ENCODE measurements at regions not wholly inside any gene's neighbourhood (a gene's known extent, or its start where the extent isn't known, plus 50 kb on each side); places are given as distances from the start of the nearest gene placed in this dataset.

GRCh38 chr6:27672113-27672799, 199.4 kb upstream of the ZNF184 start (continued):
- TF ChIP-seq LBX2 (CRISPR knock-in tag; IDR thresholded peaks at IDR 0.05; ENCODE audit: borderline replicate concordance) (no peak), ZBTB49 (CRISPR knock-in tag; IDR thresholded peaks at IDR 0.05; ENCODE audit: borderline replicate concordance) (no peak), HMG20A (CRISPR knock-in tag; IDR thresholded peaks at IDR 0.05; ENCODE audit: borderline replicate concordance) (peak; percentile 61; the same call in 1 of the 2 replicates), SOX13 (IDR thresholded peaks at IDR 0.05) (peak; percentile 35; the same call in 1 of the 2 replicates), SOX13 (CRISPR knock-in tag; conservative IDR thresholded peaks at IDR 0.05 in 1 of 2, IDR thresholded peaks at IDR 0.05 in 1 of 2) (peak in 1 of 2 experiments; percentile 59; a peak in 1 of 4 replicates), STAT5B (CRISPR knock-in tag; IDR thresholded peaks at IDR 0.05) (no peak), ZNF430 (CRISPR knock-in tag; IDR thresholded peaks at IDR 0.05) (peak; percentile 97), ZNF335 (CRISPR knock-in tag; IDR thresholded peaks at IDR 0.05) (peak; percentile 88), ZNF546 (CRISPR knock-in tag; conservative IDR thresholded peaks at IDR 0.05) (no peak), MBNL3 (CRISPR knock-in tag; conservative IDR thresholded peaks at IDR 0.05) (no peak), TERF1 (CRISPR knock-in tag; IDR thresholded peaks at IDR 0.05) (no peak), BCL6 (CRISPR knock-in tag; IDR thresholded peaks at IDR 0.05) (no peak), PBX2 (CRISPR knock-in tag; IDR thresholded peaks at IDR 0.05) (no peak), ZNF563 (CRISPR knock-in tag; IDR thresholded peaks at IDR 0.05) (0 out of 2 replicates have a peak, but pooled peaks have one; percentile 13), GABPB1 (CRISPR knock-in tag; IDR thresholded peaks at IDR 0.05) (peak; percentile 54), ZNF670 (CRISPR knock-in tag; IDR thresholded peaks at IDR 0.05; ENCODE audit: borderline replicate concordance) (no peak), RBM39 (IDR thresholded peaks at IDR 0.05; ENCODE audit: low read depth, low read length, poor library complexity, severe bottlenecking) (peak; percentile 83), NR2F1 (CRISPR knock-in tag; IDR thresholded peaks at IDR 0.05) (peak; percentile 17 to 65; a peak in 2 of 4 replicates), ZNF772 (CRISPR knock-in tag; IDR thresholded peaks at IDR 0.05) (0 out of 2 replicates have a peak, but pooled peaks have one; percentile 13)
- TF ChIP-seq, protein P1, sequence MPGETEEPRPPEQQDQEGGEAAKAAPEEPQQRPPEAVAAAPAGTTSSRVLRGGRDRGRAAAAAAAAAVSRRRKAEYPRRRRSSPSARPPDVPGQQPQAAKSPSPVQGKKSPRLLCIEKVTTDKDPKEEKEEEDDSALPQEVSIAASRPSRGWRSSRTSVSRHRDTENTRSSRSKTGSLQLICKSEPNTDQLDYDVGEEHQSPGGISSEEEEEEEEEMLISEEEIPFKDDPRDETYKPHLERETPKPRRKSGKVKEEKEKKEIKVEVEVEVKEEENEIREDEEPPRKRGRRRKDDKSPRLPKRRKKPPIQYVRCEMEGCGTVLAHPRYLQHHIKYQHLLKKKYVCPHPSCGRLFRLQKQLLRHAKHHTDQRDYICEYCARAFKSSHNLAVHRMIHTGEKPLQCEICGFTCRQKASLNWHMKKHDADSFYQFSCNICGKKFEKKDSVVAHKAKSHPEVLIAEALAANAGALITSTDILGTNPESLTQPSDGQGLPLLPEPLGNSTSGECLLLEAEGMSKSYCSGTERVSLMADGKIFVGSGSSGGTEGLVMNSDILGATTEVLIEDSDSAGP (CRISPR knock-in tag; IDR thresholded peaks at IDR 0.05; ENCODE audit: borderline replicate concordance): peak; percentile 83; the same call in 1 of the 2 replicates
- TF ChIP-seq, protein P2, sequence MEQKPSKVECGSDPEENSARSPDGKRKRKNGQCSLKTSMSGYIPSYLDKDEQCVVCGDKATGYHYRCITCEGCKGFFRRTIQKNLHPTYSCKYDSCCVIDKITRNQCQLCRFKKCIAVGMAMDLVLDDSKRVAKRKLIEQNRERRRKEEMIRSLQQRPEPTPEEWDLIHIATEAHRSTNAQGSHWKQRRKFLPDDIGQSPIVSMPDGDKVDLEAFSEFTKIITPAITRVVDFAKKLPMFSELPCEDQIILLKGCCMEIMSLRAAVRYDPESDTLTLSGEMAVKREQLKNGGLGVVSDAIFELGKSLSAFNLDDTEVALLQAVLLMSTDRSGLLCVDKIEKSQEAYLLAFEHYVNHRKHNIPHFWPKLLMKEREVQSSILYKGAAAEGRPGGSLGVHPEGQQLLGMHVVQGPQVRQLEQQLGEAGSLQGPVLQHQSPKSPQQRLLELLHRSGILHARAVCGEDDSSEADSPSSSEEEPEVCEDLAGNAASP (CRISPR knock-in tag; IDR thresholded peaks at IDR 0.05; ENCODE audit: borderline replicate concordance): peak; percentile 96; the same call in 1 of the 2 replicates

Data from HepG2 (cell line).